Epithelial cell of prostate (primary cell): ENCODE measurements at regions not wholly inside any gene's neighbourhood (a gene's known extent, or its start where the extent isn't known, plus 50 kb on each side); places are given as distances from the start of the nearest gene placed in this dataset.

Source experiments
- DNase-seq: peaks from one replicate; pipeline ENCODE4 v3.0.0-alpha.2; 2011; ENCODE audit warnings: low read depth, low spot score
- H3K27ac ChIP-seq: fragments of 450-650 bp; 2 replicates; pipeline ENCODE4 v1.5.1; 2017; ENCODE audit warnings: mild to moderate bottlenecking

DNA sequence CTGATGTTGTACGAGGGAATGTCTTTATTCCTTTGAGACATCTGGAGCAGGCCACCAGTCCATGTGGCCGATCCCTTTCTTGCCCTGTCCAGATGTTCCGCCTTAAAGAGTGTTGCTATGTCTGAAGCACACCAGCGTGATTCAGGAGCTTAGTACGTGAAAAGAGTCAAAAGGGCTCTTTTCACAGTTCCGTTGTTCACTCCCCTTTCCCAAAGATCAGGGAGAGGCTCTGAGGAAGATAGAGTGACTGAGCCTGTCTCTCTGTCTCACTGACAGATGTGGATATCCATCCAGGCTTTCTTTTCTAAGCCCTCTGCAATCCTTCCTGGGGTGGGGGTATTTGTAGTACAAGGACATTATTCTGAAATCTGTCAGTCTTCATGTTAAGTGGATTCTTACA lies 262.5 kb upstream of the LRTM1 start:
- H3K27ac ChIP-seq = no peak overlapping the region
- no peak for DNase-seq

DNA sequence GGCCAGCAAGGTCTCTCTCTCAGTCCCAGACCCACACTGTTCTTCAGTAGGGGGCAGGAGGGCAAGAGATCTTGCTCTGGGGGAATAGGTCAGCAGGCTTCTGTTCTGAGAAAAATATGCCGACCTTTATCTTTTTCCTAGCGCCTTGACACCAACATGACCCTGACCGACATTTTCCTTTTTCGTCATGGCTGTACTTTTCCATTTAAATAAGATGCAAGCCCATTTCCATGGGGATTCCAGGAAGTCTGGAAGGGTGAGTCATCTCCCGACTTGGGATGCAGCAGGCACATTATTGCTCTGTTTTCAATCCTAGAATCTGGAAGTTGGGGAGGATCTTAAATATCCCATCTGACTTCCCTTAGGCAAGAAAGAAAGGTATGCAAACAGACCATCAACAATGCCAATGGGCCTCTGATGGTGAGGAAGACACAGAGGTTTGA lies 261.5 kb upstream of the LRTM1 start:
- no peak for DNase-seq
- no peak overlapping the region for H3K27ac ChIP-seq

DNA sequence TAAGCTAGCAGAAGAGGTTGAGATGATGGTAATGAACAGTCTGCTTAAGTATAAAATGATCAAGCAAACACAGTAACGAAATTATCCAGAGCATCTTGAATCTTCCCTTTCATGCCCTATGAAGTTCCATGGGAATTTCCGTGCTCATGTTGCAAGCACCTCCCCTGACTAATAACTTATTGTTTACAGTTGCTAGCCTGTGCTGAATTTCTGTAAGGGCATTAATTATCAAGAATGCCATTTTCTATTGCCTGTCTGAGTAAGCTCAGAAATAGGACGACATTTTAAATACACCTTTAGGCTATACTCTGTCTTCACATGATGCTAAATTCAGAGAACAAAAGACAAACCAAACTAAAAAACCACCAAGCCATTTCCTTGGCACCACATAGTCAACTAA lies 257.5 kb upstream of the LRTM1 start:
- DNase-seq = no peak

DNA sequence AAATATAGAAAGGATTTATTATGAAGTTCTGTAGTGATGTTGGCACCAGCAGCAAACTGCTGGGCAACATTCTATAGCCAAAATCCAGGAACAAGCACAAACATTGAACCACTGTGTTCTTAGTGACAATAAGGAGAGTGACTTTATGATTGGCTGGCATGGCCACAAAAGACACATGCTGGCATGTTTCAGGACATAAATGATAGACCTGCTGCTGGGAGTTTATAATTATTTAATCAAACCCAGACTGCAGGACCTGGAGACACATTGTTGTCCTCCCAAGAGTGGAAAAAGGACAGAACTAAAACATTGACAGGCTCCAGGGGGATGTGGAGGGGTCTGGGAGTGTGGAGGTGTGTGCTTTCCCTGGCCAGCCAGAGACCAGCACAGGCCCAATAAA lies 255.3 kb upstream of the LRTM1 start:
- DNase-seq = no peak

More for the DNA sequence above, 257.5 kb upstream of the LRTM1 start:
- no peak overlapping the region for H3K27ac ChIP-seq

DNA sequence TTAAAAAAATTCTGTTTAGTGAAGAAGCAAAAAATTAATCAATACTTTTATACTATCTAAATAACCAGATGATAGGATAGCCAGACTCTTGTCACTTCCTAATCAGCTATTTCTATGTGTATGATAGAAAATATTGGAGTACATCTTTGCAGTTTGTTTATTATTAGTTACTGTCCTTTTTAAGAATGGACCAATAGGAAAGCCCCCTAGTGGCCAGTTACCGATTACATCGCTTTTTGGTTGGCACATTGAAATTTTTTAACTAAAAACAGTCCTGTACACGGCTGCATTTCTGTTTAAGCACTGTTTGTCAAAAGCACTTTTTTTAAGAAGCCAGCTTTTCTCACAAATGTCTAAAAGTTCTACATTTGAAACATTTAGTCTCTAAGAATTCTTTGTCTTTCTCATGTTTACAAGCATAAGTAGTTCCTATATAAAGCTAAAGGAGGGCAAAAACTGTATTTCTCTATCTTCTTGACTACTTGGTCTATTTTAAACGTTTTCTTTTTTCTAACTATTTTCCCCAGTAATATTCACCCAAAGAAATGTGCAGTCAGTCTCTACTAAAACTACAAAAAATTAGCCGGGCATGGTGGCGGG lies 253.2 kb upstream of the LRTM1 start:
- H3K27ac ChIP-seq = no peak overlapping the region
- DNase-seq = no peak

More for the DNA sequence above, 255.3 kb upstream of the LRTM1 start:
- no peak overlapping the region for H3K27ac ChIP-seq

GRCh38 chr3:55180161-55180560 lies 252.3 kb upstream of the LRTM1 start:
- H3K27ac ChIP-seq = no peak overlapping the region
- DNase-seq = no peak

DNA sequence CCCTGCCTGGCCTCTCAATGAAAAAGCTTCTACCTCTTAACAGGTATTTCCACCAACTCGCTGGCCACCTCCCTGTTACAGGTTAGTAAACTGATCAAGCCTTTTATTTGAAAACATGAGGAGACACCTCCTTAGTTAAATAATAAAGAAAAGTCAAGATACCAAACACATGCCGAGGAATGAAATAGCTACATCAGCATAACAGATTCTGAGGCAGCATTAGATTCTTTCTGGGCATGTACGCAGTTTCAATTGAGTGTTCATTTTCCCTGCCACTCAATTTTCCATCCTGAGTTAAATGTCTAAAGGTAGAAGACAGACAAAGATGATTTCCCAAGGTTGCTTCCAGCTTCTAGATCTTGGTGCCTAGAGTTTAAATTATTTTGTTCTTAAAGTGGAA lies 250.5 kb upstream of the LRTM1 start:
- H3K27ac ChIP-seq = no peak overlapping the region

GRCh38 chr3:55177749-55178148 lies 249.9 kb upstream of the LRTM1 start:
- H3K27ac ChIP-seq = no peak overlapping the region
- no peak for DNase-seq

More for the DNA sequence above, 250.5 kb upstream of the LRTM1 start:
- DNase-seq = no peak

- DNase-seq = no peak
- H3K27ac ChIP-seq = no peak overlapping the region
Observed at GRCh38 chr3:55175423-55175822, 247.6 kb upstream of the LRTM1 start.

DNA sequence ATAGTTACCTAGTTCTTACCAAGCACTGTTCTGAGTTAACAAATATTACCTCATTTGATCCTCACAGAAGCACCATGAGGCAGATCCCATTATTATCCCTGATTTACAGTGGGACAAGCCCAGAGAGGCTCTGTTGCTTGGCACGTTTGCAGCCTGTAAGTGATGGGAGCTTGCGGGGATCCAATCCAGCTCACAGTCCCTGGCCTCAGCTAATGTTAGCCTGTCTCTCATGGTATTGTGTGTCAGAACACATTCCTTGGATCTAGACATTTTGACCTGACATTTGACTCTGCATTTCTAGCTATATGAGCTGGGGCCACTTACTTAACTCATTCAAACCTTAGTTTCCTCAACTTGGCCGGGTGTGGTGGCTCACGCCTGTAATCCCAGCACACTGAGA lies 246.9 kb upstream of the LRTM1 start:
- DNase-seq = no peak
- H3K27ac ChIP-seq = no peak overlapping the region

DNA sequence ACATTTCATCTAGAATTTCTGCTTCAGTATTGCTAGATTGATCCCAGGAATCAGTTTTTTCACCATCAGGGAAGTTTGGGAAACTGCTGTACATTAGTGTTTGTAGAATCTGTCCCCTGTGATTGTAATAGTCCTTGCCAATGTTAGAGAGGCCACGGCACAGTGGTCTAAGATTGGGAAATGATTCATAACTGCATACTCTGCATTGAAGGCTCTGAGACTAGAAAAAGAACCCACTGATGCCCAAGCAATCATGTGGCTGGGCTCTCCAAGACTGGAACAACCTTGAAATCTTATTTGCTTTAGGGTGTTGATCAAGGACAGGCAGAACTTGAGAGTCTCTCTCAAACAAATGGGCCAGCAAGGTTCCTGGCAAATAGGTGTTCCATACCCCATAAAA lies 245.6 kb upstream of the LRTM1 start:
- no peak for DNase-seq
- no peak overlapping the region for H3K27ac ChIP-seq

DNA sequence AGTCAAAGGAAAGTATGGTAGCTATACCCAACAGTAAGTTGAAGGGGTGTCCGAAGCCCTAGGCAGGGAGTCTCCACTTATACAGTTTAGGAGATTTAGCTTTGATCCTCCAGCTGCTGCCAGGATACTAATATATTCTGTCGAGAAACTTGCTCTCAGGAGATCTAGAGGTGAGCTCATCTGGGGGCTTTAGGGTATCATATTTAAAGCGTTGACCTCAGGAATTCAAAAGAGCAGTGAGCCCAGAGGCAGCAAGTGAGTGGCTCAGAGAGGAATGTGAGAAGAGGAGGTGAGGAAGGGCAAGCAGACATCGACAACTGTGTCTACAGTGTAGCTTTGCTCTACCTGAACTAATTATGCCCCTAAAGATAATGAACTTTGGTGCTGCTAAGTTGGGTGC lies 245.1 kb upstream of the LRTM1 start:
- H3K27ac ChIP-seq = no peak overlapping the region
- DNase-seq = no peak

DNA sequence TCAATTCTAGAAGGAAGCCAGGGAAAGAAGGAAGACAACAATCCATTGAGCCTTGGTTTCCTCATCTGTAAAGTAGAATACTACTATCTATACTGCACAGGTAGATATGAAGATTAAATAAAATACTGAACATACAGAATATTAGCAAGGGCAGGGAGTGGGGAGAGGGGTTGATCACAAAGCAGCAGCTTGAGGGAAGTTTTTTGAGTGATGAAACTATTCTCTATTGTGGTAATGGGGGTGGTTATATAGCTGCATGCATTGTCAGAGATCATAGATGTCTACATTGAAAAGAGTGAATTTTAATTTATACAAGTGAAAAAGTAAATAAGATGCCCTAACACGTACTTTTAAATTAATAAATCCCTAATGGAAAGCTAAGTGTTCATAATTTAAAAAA lies 242.6 kb upstream of the LRTM1 start:
- H3K27ac ChIP-seq = no peak overlapping the region
- no peak for DNase-seq

DNA sequence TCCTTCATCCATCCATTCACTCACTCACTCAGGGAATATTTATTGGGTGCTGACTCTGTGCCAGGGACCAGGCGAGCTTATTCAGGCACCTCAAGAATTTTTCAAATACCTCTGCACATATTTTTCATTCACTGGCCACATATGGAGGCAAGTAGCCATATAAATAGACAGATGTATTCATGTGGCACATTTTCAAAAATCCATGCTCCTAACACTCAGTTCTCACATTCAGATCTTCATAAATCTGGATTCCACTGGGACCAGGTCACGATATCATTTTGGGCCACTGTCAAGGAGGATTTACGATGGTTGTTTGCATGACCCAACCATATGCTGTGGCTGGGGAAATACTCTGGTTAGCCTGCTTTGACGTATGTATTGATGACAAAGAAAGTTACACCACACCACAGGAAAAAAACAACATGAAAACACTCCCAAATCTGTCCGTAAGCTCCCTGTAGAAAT lies 241.8 kb upstream of the LRTM1 start:
- no peak for DNase-seq
- H3K27ac ChIP-seq = no peak overlapping the region

DNA sequence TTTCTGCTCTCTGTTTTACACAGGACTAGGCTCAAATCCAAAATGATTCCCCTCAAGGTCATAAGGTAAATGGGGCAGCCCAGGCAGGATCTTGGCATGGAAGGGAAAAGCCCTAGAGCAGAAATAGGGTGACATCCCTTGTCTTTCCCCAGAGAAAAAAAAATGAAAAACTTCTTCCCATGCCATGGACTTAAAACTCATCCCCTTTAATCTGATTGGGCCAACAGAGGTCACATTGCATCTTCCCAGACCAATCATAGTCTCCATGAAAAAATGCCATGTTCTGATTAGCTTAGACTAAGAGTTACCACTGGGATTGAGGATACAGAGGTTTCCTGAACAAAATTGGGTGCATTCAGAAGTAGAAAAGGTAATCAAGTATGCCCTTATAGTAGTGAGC lies 241.3 kb upstream of the LRTM1 start:
- no peak for DNase-seq
- no peak overlapping the region for H3K27ac ChIP-seq

GRCh38 chr3:55167586-55168317 lies 239.9 kb upstream of the LRTM1 start:
- no peak for DNase-seq
- no peak overlapping the region for H3K27ac ChIP-seq

GRCh38 chr3:55166576-55167555 lies 239.0 kb upstream of the LRTM1 start:
- H3K27ac ChIP-seq = no peak overlapping the region
- DNase-seq = no peak

- H3K27ac ChIP-seq = no peak overlapping the region
- DNase-seq = no peak
Observed at GRCh38 chr3:55165704-55166405, 238.0 kb upstream of the LRTM1 start.

GRCh38 chr3:55165278-55165677 lies 237.4 kb upstream of the LRTM1 start:
- no peak for DNase-seq
- H3K27ac ChIP-seq = no peak overlapping the region

DNA sequence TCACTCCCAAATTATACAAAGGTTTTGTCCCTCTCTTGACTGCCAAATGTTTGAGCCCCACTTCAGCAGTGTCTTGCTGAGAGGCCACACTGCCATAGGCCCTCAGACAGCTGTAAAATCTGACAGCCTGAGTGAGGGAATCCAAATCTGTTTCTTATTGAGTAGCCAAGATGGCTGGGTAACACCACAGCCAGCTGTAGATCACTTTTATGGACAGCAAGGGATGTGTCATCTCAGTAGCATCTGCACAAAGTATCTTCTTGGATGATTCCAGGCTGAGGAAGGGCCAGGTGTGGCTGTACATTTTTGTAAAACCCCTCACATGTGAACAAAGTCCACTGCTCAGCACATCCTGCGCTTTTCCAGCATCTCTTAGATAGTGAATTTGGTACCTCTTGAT lies 237.0 kb upstream of the LRTM1 start:
- DNase-seq = no peak

More for the DNA sequence above, 237.0 kb upstream of the LRTM1 start:
- H3K27ac ChIP-seq = no peak overlapping the region
